ENCODE measurements at regions not wholly inside any gene's neighbourhood (a gene's known extent, or its start where the extent isn't known, plus 50 kb on each side); places are given as distances from the start of the nearest gene placed in this dataset.

- ATAC-seq (no peak), DNase-seq (no peak), FAIRE-seq (no peak)
- no peaks in the 10 kb centered on the region for H3K36me3 ChIP-seq
- TF ChIP-seq CTCF (IDR thresholded peaks at IDR 0.05): no peak
- 57 to 62% methylated on average over 3 of the region's 3 CpGs for WGBS, 2 donors
- H3K9me3 ChIP-seq: no peaks in the 10 kb centered on the region
- no peaks in the 10 kb centered on the region for H3K27me3 ChIP-seq
- intact Hi-C loops (cut with DNase I): no loop called here
- no peak overlapping the region for H3K27ac ChIP-seq
- no peak overlapping the region for H3K4me3 ChIP-seq
- no peaks in the 10 kb centered on the region for H3K4me1 ChIP-seq
Observed at GRCh38 chr3:14281053-14281452, 102.4 kb downstream of the LSM3 start.

- Histone ChIP-seq H3K9me3 (no peaks in the 10 kb centered on the region), H3K36me3 (no peaks in the 10 kb centered on the region), H3K4me3 (no peak overlapping the region), H3K27me3 (no peaks in the 10 kb centered on the region), H3K27ac (no peak overlapping the region), H3K4me1 (no peaks in the 10 kb centered on the region)
- DNase-seq (no peak), FAIRE-seq (no peak), ATAC-seq (no peak)
- intact Hi-C loops (cut with DNase I): no loop called here
- 80 to 82% methylated on average over 12 of the region's 12 CpGs for WGBS, 2 donors
- TF ChIP-seq CTCF (IDR thresholded peaks at IDR 0.05): no peak
Observed at GRCh38 chr3:14282001-14282705, 103.5 kb downstream of the LSM3 start.

- no peak for ATAC-seq
- no peaks in the 10 kb centered on the region for H3K27me3 ChIP-seq
- WGBS, 2 donors: 78 to 86% methylated on average over 6 of the region's 6 CpGs
- no peak overlapping the region for H3K27ac ChIP-seq
- H3K36me3 ChIP-seq: no peaks in the 10 kb centered on the region
- H3K4me3 ChIP-seq: no peak overlapping the region
- no peak for TF ChIP-seq CTCF (IDR thresholded peaks at IDR 0.05)
- intact Hi-C loops (cut with DNase I): no loop called here
- no peaks in the 10 kb centered on the region for H3K4me1 ChIP-seq
- DNase-seq: no peak
- FAIRE-seq: no peak
- H3K9me3 ChIP-seq: no peaks in the 10 kb centered on the region
Observed at GRCh38 chr3:14282706-14283075, 104.1 kb downstream of the LSM3 start.

- no peak for TF ChIP-seq CTCF (IDR thresholded peaks at IDR 0.05)
- no peaks in the 10 kb centered on the region for H3K4me1 ChIP-seq
- H3K9me3 ChIP-seq: no peaks in the 10 kb centered on the region
- intact Hi-C loops (cut with DNase I): no loop called here
- FAIRE-seq (no peak), ATAC-seq (no peak), DNase-seq (no peak)
- no peak overlapping the region for H3K27ac ChIP-seq
- WGBS, 2 donors: 59 to 63% methylated on average over 7 of the region's 7 CpGs
- no peaks in the 10 kb centered on the region for H3K36me3 ChIP-seq
- no peak overlapping the region for H3K4me3 ChIP-seq
- no peaks in the 10 kb centered on the region for H3K27me3 ChIP-seq
Observed at GRCh38 chr3:14283092-14283812, 104.6 kb downstream of the LSM3 start.

GRCh38 chr3:14283813-14284438, 105.3 kb downstream of the LSM3 start:
- 80 to 89% methylated on average over 4 of the region's 4 CpGs for WGBS, 2 donors
- FAIRE-seq (no peak), DNase-seq (no peak), ATAC-seq (no peak)
- Histone ChIP-seq H3K27me3 (no peaks in the 10 kb centered on the region), H3K9me3 (no peaks in the 10 kb centered on the region), H3K27ac (no peak overlapping the region), H3K4me1 (no peaks in the 10 kb centered on the region), H3K4me3 (no peak overlapping the region), H3K36me3 (no peaks in the 10 kb centered on the region)
- TF ChIP-seq CTCF (IDR thresholded peaks at IDR 0.05): no peak
- intact Hi-C loops (cut with DNase I): no loop called here

Measured in pancreas (tissue), 10 donors.